ENCODE measurements at regions not wholly inside any gene's neighbourhood (a gene's known extent, or its start where the extent isn't known, plus 50 kb on each side); places are given as distances from the start of the nearest gene placed in this dataset.

GRCh38 chr13:84649853-84650252 lies 767.6 kb upstream of the SLITRK1 start:
- Histone ChIP-seq H3K9me2 (replicated peaks; ENCODE audit: control insufficient read depth, low read length) (no peaks in the 10 kb centered on the region), H3K4me3 (ENCODE audit: low read length) (no peak overlapping the region), H3K27me3 (ENCODE audit: control insufficient read depth, low read length) (no peaks in the 10 kb centered on the region), H3K36me3 (ENCODE audit: control insufficient read depth, low read length) (no peaks in the 10 kb centered on the region), H4K20me1 (ENCODE audit: control insufficient read depth, insufficient read depth, low read depth, low read length) (no peaks in the 10 kb centered on the region), H3K4me2 (ENCODE audit: low read length) (no peak overlapping the region), H3K9me3 (ENCODE audit: control insufficient read depth, insufficient read depth, low read length) (no peaks in the 10 kb centered on the region), H3K4me1 (ENCODE audit: control insufficient read depth, low read length) (no peaks in the 10 kb centered on the region), H3F3A (ENCODE audit: control insufficient read depth, insufficient read depth) (no peaks in the 10 kb centered on the region), H3K27ac (ENCODE audit: low read depth, low read length) (no peak overlapping the region), H3K79me2 (ENCODE audit: control insufficient read depth, low read length) (no peaks in the 10 kb centered on the region)
- TF ChIP-seq CTCF (IDR thresholded peaks at IDR 0.05; ENCODE audit: low read depth, low read length, poor library complexity, severe bottlenecking) = no peak
- TF ChIP-seq EZH2phosphoT487 (IDR thresholded peaks at IDR 0.05; ENCODE audit: borderline replicate concordance, low read length) = no peak

DNA sequence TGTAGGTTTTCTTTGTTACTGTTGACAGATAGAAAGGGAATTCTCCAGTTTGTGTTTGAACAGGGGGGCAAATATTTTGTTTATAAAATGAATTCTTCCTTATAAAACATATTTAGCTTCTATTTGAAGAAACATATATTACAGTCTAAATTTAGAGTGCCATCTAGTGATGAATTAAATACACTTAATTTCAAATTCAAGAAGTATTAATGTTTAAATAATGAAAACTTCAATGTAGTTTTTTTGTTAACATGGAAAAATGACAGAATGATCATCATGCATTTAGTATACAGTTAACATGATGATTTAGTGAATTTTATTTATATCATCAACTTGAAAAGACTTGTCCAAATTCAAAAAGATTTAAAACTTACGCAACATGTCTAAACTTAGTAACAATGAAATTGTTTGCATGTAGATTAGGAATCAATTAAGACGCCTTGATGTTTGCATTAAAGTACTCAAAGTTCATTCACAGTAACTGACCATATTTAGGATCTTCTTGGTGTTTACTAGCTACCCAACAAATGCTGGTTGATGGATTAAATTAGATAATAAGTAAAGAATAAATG lies 765.9 kb upstream of the SLITRK1 start:
- no peaks in the 10 kb centered on the region for H3F3A ChIP-seq (ENCODE audit: control insufficient read depth, insufficient read depth)
- H3K79me2 ChIP-seq (ENCODE audit: control insufficient read depth, low read length) = no peaks in the 10 kb centered on the region
- H3K36me3 ChIP-seq (ENCODE audit: control insufficient read depth, low read length) = no peaks in the 10 kb centered on the region
- H3K4me1 ChIP-seq (ENCODE audit: control insufficient read depth, low read length) = no peaks in the 10 kb centered on the region
- no peak overlapping the region for H3K27ac ChIP-seq (ENCODE audit: low read depth, low read length)
- H3K9me3 ChIP-seq (ENCODE audit: control insufficient read depth, insufficient read depth, low read length) = no peaks in the 10 kb centered on the region
- H3K4me2 ChIP-seq (ENCODE audit: low read length) = no peak overlapping the region
- no peaks in the 10 kb centered on the region for H3K9me2 ChIP-seq (replicated peaks; ENCODE audit: control insufficient read depth, low read length)
- H3K4me3 ChIP-seq (ENCODE audit: low read length) = no peak overlapping the region
- TF ChIP-seq EZH2phosphoT487 (IDR thresholded peaks at IDR 0.05; ENCODE audit: borderline replicate concordance, low read length) (no peak), CTCF (IDR thresholded peaks at IDR 0.05; ENCODE audit: low read depth, low read length, poor library complexity, severe bottlenecking) (peak; percentile 20)
- H4K20me1 ChIP-seq (ENCODE audit: control insufficient read depth, insufficient read depth, low read depth, low read length) = no peaks in the 10 kb centered on the region
- H3K27me3 ChIP-seq (ENCODE audit: control insufficient read depth, low read length) = no peaks in the 10 kb centered on the region

- H3K36me3 ChIP-seq (ENCODE audit: control insufficient read depth, low read length) = no peaks in the 10 kb centered on the region
- no peaks in the 10 kb centered on the region for H3K4me1 ChIP-seq (ENCODE audit: control insufficient read depth, low read length)
- no peak overlapping the region for H3K27ac ChIP-seq (ENCODE audit: low read depth, low read length)
- no peak overlapping the region for H3K4me3 ChIP-seq (ENCODE audit: low read length)
- no peak for TF ChIP-seq EZH2phosphoT487 (IDR thresholded peaks at IDR 0.05; ENCODE audit: borderline replicate concordance, low read length)
- no peak for TF ChIP-seq CTCF (IDR thresholded peaks at IDR 0.05; ENCODE audit: low read depth, low read length, poor library complexity, severe bottlenecking)
- H3K9me2 ChIP-seq (replicated peaks; ENCODE audit: control insufficient read depth, low read length) = no peaks in the 10 kb centered on the region
- H3K27me3 ChIP-seq (ENCODE audit: control insufficient read depth, low read length) = no peaks in the 10 kb centered on the region
- no peaks in the 10 kb centered on the region for H3F3A ChIP-seq (ENCODE audit: control insufficient read depth, insufficient read depth)
- H3K79me2 ChIP-seq (ENCODE audit: control insufficient read depth, low read length) = no peaks in the 10 kb centered on the region
- no peaks in the 10 kb centered on the region for H4K20me1 ChIP-seq (ENCODE audit: control insufficient read depth, insufficient read depth, low read depth, low read length)
- H3K4me2 ChIP-seq (ENCODE audit: low read length) = no peak overlapping the region
- no peaks in the 10 kb centered on the region for H3K9me3 ChIP-seq (ENCODE audit: control insufficient read depth, insufficient read depth, low read length)
Observed at GRCh38 chr13:84646957-84647356, 764.7 kb upstream of the SLITRK1 start.

Data from DOHH2 (cell line).